Uterus (tissue), 2 donors: ENCODE measurements at regions not wholly inside any gene's neighbourhood (a gene's known extent, or its start where the extent isn't known, plus 50 kb on each side); places are given as distances from the start of the nearest gene placed in this dataset.
"Not testable (repeated sequence)": the region's sequence is repeated elsewhere in the genome, so short reads cannot be mapped to it uniquely, and the experiment has no call there.

ENCODE experiments used
- CTCF ChIP-seq, 4 experiments: fragments of 200-600 bp in 2 of 4; fragments of 450-650 bp in 2 of 4; sonication (generic) in 2 of 4; IDR thresholded peaks; one replicate each; pipeline ENCODE4 v1.5.1; 2016 to 2019; ENCODE audit warnings: antibody characterized with exemption in 4 of 4, mild to moderate bottlenecking in 2 of 4, moderate library complexity in 1 of 4
- POLR2A ChIP-seq, 2 donors: fragments of 450-650 bp; IDR thresholded peaks; one replicate each; pipeline ENCODE4 v1.6.1; 2016; ENCODE audit warnings: antibody characterized with exemption in 2 of 2, mild to moderate bottlenecking in 1 of 2, moderate library complexity in 1 of 2

- TF ChIP-seq CTCF, POLR2A (IDR thresholded peaks at IDR 0.05): not testable (repeated sequence)
Measured at GRCh38 chr2:111489460-111489859, 368.7 kb downstream of the BCL2L11 start.
